GM18517 (cell line): ENCODE measurements at regions not wholly inside any gene's neighbourhood (a gene's known extent, or its start where the extent isn't known, plus 50 kb on each side); places are given as distances from the start of the nearest gene placed in this dataset.

Experiments used
- ATAC-seq: cut with Tn5 transposase; IDR thresholded peaks from one replicate; pipeline ENCODE4 v1.9.1; 2021; ENCODE audit warnings: mild to moderate bottlenecking, moderate library complexity; ENCODE audit not compliant: unreplicated experiment

DNA sequence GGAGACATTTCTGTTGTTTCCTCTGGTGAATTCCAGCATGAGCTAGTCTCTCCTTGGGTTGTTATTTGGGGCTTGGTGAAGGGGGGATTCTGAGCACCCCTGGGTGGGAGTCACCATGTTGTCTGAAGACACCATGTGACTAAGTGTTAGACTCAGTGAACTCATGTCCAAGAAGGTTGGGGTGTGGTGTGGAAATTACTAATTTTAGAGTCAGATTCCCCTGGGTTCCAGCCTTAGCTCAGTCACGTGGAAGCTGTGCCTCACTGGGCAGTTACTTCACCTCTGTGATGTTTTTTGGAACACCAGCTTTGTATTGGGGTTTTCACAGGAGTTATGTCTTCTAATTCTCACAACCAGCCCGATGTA is 171.5 kb downstream of the RPLP1 start:
- ATAC-seq = no peak

DNA sequence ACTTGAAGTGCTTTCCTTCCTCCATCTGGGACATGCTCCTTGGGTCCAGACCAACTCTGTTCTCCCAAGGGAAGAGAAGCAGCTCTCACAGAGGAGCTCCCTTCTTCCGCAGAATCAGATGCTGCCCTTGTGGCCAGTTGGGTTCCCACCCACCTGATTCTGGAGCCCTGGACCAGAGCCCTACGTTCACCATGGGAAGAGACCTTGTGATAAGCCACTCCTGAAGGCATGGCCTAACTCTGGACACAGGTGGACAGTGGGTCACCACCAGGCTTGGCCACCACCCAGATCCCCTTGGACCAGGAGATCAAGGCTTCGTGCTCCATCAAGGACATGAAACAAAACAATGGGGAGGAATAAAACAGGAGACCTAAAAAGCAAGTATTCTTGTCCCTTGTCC is 172.2 kb downstream of the RPLP1 start:
- ATAC-seq = no peak

DNA sequence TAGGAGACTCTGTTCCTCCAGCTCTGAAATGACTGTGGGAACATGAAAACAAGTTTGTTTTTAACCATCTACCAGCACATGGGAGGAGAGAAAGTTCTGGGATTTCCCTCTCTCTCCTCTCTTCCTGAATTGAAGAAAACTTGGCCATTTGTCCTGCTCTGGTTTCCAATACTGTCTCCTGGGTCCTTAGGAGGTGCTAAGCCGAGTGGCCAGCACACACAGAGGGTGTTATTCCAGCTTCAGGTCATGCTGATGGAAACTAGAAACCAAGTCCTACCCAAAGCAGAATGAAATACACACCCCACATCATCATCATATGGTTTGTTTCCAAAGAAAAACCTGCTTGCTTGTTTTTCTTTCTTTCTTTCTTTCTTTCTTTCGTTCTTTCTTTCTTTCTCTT is 172.7 kb downstream of the RPLP1 start:
- no peak for ATAC-seq

DNA sequence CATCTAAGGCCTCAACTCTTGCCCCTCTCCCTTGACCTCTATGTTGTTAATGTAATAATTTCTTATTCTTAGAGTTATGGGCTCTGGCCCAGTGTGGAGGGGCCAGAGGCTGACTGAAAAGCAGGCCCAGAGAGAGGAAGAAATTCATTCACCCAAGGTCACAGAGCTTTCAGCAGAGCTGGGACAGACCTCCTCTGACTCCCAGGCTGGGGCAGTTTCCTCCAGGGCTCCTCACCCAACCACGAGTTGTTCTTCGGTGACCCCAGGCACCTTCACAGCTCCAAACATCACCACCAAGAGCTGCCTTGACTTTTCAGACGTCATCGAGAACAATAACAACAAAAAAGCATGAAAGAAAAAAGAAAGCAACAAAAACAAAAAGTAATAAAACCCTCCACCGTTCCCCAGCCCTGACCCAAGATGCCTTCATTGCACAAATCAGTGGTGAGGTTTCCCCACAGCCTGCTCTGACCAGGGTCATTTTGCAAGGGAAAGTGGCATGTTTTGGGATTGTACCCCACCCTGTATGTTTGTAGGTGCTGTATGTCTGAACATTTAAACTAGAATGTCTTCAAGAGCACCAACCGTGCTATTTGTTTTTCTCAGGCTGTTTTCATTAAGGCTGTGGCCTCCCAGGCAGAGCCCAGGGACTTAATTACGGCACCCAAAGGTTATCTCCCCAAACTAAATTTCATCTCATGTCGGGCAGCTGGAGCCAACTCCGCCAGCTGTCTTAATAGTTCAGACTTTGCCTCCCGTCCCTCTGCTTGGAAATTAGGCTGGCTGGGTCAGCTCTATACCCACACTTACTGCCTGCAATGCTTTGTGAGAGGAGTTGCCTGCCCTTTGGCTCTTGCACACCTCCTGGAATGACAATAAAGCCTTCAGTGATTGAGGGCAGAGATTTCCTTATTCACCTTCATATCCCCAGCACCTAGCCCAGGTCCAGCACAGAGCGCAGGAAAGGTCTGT is 173.8 kb downstream of the RPLP1 start:
- ATAC-seq = no peak

DNA sequence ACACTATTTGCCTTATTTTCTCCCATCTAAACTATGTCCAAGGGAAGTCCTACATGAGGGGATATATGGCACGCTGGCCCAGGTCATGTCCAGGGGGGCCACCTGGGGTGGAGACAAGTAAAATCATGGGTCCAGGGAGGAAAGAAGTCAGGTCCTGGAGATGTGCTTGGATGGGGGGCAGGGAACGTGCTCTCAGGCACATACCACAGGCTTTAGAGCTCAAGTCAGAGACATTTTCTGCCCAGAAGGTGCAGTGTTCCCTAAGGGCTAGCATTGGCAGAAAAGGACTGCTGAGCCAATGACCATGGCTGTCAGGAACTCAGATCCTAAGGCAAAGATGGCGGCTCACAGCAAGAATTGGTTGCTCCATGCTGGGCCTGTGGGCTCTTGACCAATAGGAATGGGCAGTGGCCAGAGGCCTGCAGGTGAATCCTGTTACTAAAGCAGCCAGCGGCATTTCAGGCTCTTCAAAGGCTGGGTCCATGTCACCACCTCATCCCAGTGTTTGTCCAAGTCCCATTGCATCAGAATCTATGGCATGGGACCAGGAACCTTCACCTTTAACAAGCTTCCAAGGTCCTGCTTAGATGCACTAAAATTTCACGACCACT is 175.0 kb downstream of the RPLP1 start:
- no peak for ATAC-seq

DNA sequence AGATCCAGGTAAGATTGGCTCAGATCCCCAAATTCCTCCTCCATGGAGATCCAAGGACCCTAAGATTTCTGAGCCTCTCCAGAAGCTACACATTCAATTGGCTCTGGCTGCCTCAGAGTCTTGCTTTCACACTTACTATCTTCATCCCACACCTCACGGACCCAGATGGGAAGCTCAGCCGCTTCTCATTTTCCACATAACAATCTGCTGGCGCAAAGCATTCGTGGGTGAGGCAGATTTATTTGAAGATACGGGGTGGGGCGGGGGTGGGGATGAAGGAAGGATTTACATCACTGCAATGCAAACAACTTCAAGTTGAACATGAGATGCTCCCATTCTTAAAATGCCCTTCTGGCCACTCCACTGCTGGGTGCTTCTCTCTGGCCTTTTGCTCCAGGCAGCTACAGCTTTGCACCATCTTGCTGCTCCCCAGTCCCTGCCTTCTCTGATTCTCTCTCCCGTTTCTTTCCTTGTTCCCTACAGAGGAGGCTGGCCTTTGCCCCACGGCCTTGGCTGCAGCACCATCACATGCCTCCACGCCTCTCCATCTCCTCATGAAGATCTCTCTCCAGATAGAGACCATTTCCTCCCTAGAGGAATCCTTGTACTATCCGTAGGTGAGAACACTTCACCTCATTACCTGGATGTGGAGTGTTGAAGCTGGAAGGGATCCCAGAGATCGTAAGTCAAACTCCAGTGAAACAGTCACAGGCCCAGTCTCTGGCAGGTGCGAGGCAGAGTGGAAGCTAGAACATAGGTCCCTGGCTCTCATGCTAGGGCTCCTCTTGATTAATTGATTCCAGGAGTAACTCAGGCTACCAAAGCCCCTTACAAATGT is 175.9 kb downstream of the RPLP1 start:
- ATAC-seq = no peak

GRCh38 chr15:69629631-69630161 is 177.1 kb downstream of the RPLP1 start:
- no peak for ATAC-seq

- ATAC-seq = no peak
These were observed 178.4 kb downstream of the RPLP1 start for GRCh38 chr15:69631005-69631404.

DNA sequence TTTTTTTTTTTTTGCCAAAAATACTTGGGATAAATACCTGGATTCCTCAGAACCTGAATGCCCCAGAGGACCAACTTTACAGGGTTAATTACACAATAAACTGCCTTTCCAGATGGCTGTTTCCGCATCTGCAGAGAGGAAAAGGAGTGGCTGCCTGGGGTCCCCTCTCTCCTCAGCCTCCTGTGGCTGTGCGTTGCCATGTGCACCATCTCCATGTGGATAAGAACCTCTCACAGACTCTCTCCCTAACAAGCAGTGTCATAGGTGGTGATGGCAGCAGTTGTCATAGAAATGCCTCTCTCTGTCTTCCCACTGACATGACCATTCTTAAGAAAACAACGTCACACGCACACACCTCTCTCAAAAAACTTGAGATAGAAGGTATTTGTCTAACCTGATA is 179.4 kb downstream of the RPLP1 start:
- no peak for ATAC-seq

DNA sequence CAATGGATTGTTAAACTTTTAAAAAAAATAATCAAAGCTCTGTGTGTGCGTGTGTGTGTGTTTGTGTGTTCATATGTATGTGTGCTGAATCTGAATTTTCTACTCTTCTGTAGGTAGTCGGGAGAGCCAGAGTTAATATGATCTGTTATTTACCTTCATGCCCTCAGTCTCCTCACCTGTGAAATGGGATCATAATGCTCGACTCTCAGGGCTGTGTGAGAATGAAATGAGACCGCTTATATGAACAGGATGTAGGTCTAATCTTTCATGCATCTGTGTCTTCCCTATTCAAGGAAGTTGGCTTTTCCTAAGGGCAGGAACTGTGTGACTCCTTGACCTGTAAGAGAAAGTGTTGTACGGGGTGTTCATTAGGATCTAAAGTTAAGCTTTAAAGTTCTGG is 182.2 kb downstream of the RPLP1 start:
- ATAC-seq = no peak

DNA sequence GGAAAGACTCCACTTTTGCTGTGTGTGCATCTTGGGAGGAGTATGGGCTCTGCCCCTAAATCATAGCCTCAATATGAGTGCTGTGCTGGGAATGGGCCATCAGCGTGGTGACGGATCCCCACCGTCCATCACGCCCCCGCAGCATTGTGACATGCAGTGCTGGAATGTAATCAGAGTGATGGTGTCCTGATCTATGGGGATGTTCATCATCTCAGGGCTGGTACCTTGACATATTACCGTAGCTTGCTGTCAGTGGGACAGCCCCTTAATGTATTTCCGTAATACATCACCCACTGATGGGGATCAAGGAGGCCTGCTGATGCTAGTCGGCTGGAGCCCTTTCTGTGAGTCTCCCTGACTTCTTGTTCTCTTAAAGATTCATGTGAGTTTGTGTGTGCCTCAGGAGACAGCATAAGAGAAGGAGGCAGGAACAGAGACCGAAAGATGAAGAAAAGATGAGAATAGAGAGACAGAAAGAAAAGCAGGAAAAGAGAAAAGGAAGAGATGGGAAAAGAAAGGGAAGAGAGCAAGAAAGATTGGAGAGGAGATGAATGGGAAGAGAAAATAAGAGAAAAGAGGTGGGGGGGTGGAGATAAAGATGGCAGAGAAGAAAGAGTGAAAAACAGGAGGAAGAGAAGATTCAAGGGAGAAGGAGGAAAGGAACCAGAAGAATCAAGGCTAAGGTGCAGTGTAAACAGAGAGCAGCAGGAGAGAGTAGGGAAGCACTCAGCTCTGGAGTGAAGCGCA is 183.7 kb downstream of the RPLP1 start:
- ATAC-seq = no peak

GRCh38 chr15:69637818-69638217 is 185.2 kb downstream of the RPLP1 start:
- ATAC-seq = no peak

GRCh38 chr15:69643476-69643875 is 190.9 kb downstream of the RPLP1 start:
- ATAC-seq = no peak

- ATAC-seq = no peak
These were observed 191.4 kb downstream of the RPLP1 start for GRCh38 chr15:69643971-69644370.

GRCh38 chr15:69644876-69645275 is 192.3 kb downstream of the RPLP1 start:
- ATAC-seq = no peak

GRCh38 chr15:69647142-69647513 is 194.5 kb downstream of the RPLP1 start:
- no peak for ATAC-seq

DNA sequence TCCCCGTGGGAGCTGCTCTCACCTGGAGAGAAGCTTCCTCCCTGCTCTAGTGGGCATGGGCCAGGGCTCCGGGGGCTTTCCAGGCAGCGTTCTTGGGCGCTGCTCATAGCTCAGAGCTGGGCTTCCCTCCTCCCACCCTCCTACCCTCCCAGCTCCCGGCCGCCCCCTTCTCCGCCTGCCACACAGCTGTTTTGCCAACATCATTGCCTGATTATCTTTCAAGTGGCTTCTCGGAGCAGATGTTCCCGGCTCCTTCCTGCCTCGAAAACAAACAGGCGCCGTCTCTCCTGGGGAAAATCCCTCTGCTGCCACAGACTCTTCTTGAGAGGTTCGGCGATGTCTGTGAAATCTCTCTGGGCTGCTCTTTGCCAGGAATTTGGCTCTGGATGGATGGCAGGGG is 195.6 kb downstream of the RPLP1 start:
- no peak for ATAC-seq

DNA sequence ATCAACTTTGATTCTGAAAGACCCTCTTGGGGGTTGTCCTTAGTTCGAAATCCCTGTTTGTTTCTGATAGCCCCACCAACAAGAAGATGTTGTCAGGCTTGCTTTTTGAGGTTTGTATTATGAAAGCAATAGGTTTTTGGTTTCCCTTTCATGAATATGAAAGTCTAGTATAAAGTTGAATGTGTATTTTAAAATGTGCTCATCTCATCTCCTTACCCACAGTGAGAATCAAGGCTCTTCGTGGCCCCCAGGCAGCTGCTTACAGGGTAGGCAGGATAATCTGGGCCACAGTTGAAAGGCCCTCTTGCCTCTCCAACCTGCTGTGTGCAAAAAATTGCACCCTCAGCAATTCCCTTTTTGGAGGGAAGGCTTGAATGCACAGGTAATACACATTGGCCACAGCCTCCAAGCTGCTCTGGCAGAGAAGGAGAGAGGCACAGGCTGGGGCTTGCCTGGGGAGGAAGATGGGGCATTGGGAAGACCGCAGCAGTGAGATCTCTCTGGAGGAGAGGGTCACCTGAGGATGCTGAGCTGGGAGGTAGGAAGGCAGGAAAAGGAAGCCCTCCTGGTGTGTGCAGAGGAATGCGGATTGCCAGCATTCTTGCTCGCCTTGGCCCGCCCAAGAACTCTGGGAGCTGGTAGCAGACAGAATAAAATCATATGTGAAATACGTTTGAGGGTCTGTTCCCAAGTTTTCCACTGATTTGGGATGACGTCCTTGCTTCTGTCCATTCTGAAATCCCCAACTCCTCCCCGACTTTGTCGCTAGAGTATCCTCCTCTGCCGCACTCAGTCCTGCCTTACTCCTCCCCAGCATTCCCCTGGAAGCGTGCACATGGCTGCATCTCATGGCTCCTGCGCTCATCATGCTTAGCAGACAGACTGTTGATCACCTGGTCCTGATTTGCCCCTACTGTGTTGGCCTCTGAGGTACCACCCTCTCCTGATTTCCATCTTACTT is 196.4 kb downstream of the RPLP1 start:
- no peak for ATAC-seq

GRCh38 chr15:69652293-69652692 is 199.7 kb downstream of the RPLP1 start:
- ATAC-seq = no peak
